ENCODE measurements at regions not wholly inside any gene's neighbourhood (a gene's known extent, or its start where the extent isn't known, plus 50 kb on each side); places are given as distances from the start of the nearest gene placed in this dataset.

DNA sequence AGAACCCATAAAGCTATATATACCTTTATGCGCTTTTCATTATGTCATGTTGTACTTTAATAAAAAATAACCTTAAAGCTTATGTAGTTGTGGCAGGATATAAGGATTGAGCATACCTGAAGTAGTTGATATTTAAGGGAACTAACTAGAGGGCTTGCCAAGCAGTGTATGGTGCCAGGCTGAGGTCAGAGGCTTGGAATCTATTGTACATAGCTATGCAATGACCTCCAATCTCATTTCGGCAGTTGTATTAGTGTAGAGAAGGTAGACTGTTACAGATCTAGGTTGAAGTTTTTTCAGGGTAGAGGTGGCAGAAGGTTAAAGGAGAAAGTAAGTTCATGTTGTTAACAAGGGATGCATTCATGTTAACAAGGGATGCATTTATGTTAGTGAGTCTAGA lies 397.7 kb upstream of the HS3ST5 start:
- intact Hi-C loops (cut with micrococcal nuclease; ENCODE audit: unreplicated experiment): loop anchor here (10.0 kb wide), 1 partner anchor 214 kb away; no protein-coding TSS in a partner anchor
- no TSS peak for BruUV-seq (replicated peaks)
- ChIA-PET RAD21 (ENCODE audit: unreplicated experiment) (no interaction called here), CTCF (interaction anchor here (0.5 to 1.2 kb wide), 3 partner anchors 26 to 192 kb away, joined by 3 to 4 read pairs (median 3); no protein-coding TSS in a partner anchor), POLR2A (interaction anchor here (0.6 kb wide), 1 partner anchor 179 kb away, joined by 3 read pairs; no protein-coding TSS in a partner anchor), SMC1A (ENCODE audit: uncharacterized antibody, unreplicated experiment) (interaction anchor here (1.2 to 2.6 kb wide), 4 partner anchors 21 to 64 kb away, joined by 3 to 8 read pairs (median 7); no protein-coding TSS in a partner anchor)
- H3K27me3 ChIP-seq (replicated peaks in 1 of 2; ENCODE audit: control insufficient read depth in 2 of 2, insufficient read depth in 2 of 2, low read length in 1 of 2): no peaks in the 10 kb centered on the region
- H3K4me2 ChIP-seq (ENCODE audit: control insufficient read depth, insufficient read depth): no peak overlapping the region
- no peak overlapping the region for H2AFZ ChIP-seq (ENCODE audit: control insufficient read depth, low read depth, low read length)
- no peaks in the 10 kb centered on the region for H3K9me3 ChIP-seq (replicated peaks; ENCODE audit: control insufficient read depth, insufficient read depth, low read length)
- no peak for TF ChIP-seq NR2C1 (IDR thresholded peaks at IDR 0.05)
- no peak for TF ChIP-seq MEF2A (IDR thresholded peaks at IDR 0.05; ENCODE audit: insufficient read depth, low read depth, low read length)
- TF ChIP-seq, protein P1, sequence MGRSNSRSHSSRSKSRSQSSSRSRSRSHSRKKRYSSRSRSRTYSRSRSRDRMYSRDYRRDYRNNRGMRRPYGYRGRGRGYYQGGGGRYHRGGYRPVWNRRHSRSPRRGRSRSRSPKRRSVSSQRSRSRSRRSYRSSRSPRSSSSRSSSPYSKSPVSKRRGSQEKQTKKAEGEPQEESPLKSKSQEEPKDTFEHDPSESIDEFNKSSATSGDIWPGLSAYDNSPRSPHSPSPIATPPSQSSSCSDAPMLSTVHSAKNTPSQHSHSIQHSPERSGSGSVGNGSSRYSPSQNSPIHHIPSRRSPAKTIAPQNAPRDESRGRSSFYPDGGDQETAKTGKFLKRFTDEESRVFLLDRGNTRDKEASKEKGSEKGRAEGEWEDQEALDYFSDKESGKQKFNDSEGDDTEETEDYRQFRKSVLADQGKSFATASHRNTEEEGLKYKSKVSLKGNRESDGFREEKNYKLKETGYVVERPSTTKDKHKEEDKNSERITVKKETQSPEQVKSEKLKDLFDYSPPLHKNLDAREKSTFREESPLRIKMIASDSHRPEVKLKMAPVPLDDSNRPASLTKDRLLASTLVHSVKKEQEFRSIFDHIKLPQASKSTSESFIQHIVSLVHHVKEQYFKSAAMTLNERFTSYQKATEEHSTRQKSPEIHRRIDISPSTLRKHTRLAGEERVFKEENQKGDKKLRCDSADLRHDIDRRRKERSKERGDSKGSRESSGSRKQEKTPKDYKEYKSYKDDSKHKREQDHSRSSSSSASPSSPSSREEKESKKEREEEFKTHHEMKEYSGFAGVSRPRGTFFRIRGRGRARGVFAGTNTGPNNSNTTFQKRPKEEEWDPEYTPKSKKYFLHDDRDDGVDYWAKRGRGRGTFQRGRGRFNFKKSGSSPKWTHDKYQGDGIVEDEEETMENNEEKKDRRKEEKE (IDR thresholded peaks at IDR 0.05): no peak
- no peak for TF ChIP-seq POLR2AphosphoS5 (IDR thresholded peaks at IDR 0.05; ENCODE audit: low read length)
- no peak for TF ChIP-seq POLR2AphosphoS2 (IDR thresholded peaks at IDR 0.05; ENCODE audit: low read depth, low read length)
- TF ChIP-seq SREBF2 (IDR thresholded peaks at IDR 0.05; ENCODE audit: low read length): no peak
- TF ChIP-seq, protein P2, sequence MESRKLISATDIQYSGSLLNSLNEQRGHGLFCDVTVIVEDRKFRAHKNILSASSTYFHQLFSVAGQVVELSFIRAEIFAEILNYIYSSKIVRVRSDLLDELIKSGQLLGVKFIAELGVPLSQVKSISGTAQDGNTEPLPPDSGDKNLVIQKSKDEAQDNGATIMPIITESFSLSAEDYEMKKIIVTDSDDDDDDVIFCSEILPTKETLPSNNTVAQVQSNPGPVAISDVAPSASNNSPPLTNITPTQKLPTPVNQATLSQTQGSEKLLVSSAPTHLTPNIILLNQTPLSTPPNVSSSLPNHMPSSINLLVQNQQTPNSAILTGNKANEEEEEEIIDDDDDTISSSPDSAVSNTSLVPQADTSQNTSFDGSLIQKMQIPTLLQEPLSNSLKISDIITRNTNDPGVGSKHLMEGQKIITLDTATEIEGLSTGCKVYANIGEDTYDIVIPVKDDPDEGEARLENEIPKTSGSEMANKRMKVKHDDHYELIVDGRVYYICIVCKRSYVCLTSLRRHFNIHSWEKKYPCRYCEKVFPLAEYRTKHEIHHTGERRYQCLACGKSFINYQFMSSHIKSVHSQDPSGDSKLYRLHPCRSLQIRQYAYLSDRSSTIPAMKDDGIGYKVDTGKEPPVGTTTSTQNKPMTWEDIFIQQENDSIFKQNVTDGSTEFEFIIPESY (IDR thresholded peaks at IDR 0.05): no peak
- TF ChIP-seq, protein P3, sequence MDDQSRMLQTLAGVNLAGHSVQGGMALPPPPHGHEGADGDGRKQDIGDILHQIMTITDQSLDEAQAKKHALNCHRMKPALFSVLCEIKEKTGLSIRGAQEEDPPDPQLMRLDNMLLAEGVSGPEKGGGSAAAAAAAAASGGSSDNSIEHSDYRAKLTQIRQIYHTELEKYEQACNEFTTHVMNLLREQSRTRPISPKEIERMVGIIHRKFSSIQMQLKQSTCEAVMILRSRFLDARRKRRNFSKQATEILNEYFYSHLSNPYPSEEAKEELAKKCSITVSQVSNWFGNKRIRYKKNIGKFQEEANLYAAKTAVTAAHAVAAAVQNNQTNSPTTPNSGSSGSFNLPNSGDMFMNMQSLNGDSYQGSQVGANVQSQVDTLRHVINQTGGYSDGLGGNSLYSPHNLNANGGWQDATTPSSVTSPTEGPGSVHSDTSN (IDR thresholded peaks at IDR 0.05; ENCODE audit: insufficient replicate concordance, low read depth, low read length): no peak
- TF ChIP-seq PAX8 (IDR thresholded peaks at IDR 0.05): no peak
- no peak for TF ChIP-seq RUNX3 (IDR thresholded peaks at IDR 0.05; ENCODE audit: low read length)
- no peak for TF ChIP-seq FOXK2 (IDR thresholded peaks at IDR 0.05)
- TF ChIP-seq SIX5 (IDR thresholded peaks at IDR 0.05; ENCODE audit: low read depth, low read length, severe bottlenecking): no peak
- no peak for TF ChIP-seq ZSCAN29 (IDR thresholded peaks at IDR 0.05)
- no peak for TF ChIP-seq SUPT20H (IDR thresholded peaks at IDR 0.05; ENCODE audit: borderline replicate concordance, control insufficient read depth, low read depth, low read length)
- TF ChIP-seq ZNF384 (IDR thresholded peaks at IDR 0.05; ENCODE audit: borderline replicate concordance, low read depth, low read length): no peak
- no peak for TF ChIP-seq CEBPB (IDR thresholded peaks at IDR 0.05; ENCODE audit: borderline replicate concordance in 1 of 2, low read depth in 2 of 2, low read length in 2 of 2)
- no peak for TF ChIP-seq EED (IDR thresholded peaks at IDR 0.05; ENCODE audit: low read depth)
- TF ChIP-seq ZBED1 (IDR thresholded peaks at IDR 0.05; ENCODE audit: borderline replicate concordance): no peak
- no peak for TF ChIP-seq CREB1 (IDR thresholded peaks at IDR 0.05; ENCODE audit: low read depth)
- no peak overlapping the region for H3K27ac ChIP-seq (ENCODE audit: control insufficient read depth, insufficient read depth)
- DNase-seq (ENCODE audit: low read depth, low spot score) (no peak), FAIRE-seq (no peak), ATAC-seq (no peak)
- WGBS (ENCODE audit: insufficient coverage, insufficient replicate concordance, low lambda C conversion rate, missing lambda C conversion rate): 67% methylated on average over 2 of the region's 2 CpGs
- no peaks in the 10 kb centered on the region for H3K79me2 ChIP-seq (ENCODE audit: control insufficient read depth, insufficient read depth, low read length)
- no peaks in the 10 kb centered on the region for H3K4me1 ChIP-seq (ENCODE audit: control insufficient read depth, insufficient read depth, low read length)
- no peak overlapping the region for H3K9ac ChIP-seq (ENCODE audit: control insufficient read depth, insufficient read depth, low read length)
- H3K36me3 ChIP-seq (ENCODE audit: control insufficient read depth in 2 of 2, insufficient read depth in 2 of 2, low read length in 1 of 2): no peaks in the 10 kb centered on the region
- H4K20me1 ChIP-seq (ENCODE audit: control insufficient read depth, insufficient read depth): no peaks in the 10 kb centered on the region
- in situ Hi-C loops (cut with MboI): no loop called here
- H3K4me3 ChIP-seq: no peak overlapping the region
